Vagina (tissue), 2 donors: ENCODE measurements at regions not wholly inside any gene's neighbourhood (a gene's known extent, or its start where the extent isn't known, plus 50 kb on each side); places are given as distances from the start of the nearest gene placed in this dataset.

ENCODE experiments used
- POLR2A ChIP-seq, 2 donors: fragments of 450-650 bp; IDR thresholded peaks; one replicate each; pipeline ENCODE4 v1.6.1; 2017; ENCODE audit warnings: antibody characterized with exemption in 2 of 2, mild to moderate bottlenecking in 2 of 2, moderate library complexity in 2 of 2
- TF ChIP-seq, protein P1 (sequence below), 3 experiments: fragments of 450-650 bp in 2 of 3; fragments of 200-600 bp in 1 of 3; sonication (generic) in 1 of 3; IDR thresholded peaks; one replicate each; pipeline ENCODE4 v1.5.1; 2017 to 2019; ENCODE audit warnings: antibody characterized with exemption in 3 of 3, mild to moderate bottlenecking in 2 of 3, moderate library complexity in 2 of 3

DNA sequence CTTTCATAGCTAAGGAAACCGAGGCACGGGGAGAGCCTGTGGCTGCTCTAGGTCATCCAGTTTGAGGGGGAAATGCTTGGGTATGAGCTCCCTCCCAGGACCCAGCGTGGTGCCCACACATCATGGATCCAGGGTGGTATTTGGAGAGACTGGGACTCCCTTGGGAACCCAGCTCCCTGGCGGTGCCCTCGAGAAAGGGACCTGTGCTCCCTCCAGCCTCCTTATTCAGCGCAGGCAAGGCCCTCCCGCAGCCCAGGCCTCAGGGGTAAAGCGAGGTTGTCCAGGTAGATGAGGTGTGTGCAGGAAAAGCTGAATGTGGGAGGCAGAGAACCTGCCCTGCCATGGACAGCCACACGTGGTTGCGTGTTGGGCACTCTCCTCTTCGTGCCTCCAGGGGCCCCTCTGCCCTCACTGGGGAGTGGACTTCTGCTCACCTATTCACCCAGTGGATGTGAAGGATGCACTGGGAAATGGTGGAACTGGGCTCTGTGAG lies 53.8 kb upstream of the GPR78 start:
- TF ChIP-seq, protein P1, sequence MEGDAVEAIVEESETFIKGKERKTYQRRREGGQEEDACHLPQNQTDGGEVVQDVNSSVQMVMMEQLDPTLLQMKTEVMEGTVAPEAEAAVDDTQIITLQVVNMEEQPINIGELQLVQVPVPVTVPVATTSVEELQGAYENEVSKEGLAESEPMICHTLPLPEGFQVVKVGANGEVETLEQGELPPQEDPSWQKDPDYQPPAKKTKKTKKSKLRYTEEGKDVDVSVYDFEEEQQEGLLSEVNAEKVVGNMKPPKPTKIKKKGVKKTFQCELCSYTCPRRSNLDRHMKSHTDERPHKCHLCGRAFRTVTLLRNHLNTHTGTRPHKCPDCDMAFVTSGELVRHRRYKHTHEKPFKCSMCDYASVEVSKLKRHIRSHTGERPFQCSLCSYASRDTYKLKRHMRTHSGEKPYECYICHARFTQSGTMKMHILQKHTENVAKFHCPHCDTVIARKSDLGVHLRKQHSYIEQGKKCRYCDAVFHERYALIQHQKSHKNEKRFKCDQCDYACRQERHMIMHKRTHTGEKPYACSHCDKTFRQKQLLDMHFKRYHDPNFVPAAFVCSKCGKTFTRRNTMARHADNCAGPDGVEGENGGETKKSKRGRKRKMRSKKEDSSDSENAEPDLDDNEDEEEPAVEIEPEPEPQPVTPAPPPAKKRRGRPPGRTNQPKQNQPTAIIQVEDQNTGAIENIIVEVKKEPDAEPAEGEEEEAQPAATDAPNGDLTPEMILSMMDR (IDR thresholded peaks at IDR 0.05): no peak
- no peak for TF ChIP-seq POLR2A (IDR thresholded peaks at IDR 0.05)
